ENCODE measurements at regions not wholly inside any gene's neighbourhood (a gene's known extent, or its start where the extent isn't known, plus 50 kb on each side); places are given as distances from the start of the nearest gene placed in this dataset.
"Not testable (repeated sequence)": the region's sequence is repeated elsewhere in the genome, so short reads cannot be mapped to it uniquely, and the experiment has no call there.

GRCh38 chr5:16987776-16988175 is 51.7 kb upstream of the MYO10 start:
- DNase-seq: no peak

- not testable (repeated sequence) for DNase-seq
Observed at GRCh38 chr5:16990817-16991520, 54.9 kb upstream of the MYO10 start.

DNA sequence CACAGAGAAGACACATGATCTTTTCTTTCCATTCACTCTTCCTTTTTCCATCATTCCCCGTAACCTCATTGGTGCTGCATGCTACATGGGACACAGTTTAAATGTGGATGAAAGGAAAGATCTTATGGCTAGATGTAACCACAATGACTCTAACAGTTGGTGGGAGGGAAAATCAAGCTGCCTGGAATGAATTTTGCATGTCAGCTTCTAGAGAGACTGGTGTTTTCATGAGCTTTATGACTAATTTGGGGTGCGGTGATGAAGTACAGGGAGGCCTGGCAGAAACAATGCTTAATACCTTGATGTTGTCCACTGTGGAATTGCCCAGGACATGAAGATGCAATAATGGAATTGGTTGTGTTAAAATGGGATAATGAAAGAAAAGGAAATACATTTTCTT is 55.9 kb upstream of the MYO10 start:
- DNase-seq: peak; percentile 36

DNA sequence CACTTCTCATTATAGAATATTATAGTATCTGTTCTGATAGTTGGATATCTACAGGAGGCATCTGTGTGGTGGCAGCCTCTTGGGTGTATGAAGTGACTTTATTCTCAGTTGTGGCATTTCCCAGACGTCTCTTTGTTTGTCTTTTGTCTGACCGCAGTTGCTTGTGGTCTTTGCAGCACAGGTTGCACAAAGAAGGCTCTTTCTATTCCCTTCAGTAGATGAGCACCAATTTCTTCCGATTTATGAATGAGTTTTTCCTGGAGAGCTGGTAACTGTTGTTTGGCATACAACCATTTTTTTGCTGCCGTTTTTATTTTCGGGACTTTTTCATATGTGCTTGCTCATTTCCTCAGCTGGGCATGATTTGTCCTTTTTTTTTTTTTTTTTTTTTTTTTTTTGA is 56.4 kb upstream of the MYO10 start:
- no peak for DNase-seq

DNA sequence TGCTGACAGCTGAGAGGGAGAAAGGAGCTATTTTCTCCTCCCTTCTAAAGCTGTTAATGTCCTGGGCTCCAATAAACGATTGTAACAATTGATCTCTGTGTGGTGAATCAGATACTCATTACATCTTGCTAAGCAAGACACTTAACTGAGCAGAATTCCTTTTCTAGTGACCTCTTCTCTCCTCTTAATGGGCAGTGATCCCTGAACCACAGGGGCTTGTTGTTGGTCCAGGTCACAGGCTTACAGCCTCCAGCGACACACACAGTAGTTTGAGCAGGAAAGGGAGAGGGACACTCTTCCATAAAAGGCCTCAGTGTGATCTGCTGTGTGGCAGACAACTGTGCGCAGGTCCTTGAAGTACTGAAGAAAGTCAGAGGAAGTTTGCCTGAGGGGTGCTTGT is 58.5 kb upstream of the MYO10 start:
- no peak for DNase-seq

DNA sequence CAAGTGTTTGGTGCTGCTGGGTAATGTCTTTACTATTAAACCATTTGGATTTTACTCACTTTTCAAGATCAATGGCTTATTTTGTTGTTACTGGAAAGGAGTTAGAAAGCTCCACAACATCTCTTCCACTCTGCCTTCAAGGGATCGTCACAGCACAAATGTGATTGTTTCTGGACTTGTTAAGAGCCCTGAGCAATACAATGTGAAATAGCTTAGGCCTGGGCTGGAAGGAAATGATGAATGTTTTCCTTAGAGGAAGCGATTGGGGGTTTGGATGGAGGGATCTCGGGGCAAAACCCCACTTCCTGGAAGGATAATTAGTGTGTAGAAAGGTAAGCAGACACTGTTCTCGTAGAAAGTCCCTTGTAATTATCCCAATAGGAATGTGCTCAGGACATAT is 59.3 kb upstream of the MYO10 start:
- no peak for DNase-seq

- no peak for DNase-seq
Observed at GRCh38 chr5:17000291-17000939, 64.3 kb upstream of the MYO10 start.

GRCh38 chr5:17001428-17001827 is 65.3 kb upstream of the MYO10 start:
- DNase-seq: no peak

DNA sequence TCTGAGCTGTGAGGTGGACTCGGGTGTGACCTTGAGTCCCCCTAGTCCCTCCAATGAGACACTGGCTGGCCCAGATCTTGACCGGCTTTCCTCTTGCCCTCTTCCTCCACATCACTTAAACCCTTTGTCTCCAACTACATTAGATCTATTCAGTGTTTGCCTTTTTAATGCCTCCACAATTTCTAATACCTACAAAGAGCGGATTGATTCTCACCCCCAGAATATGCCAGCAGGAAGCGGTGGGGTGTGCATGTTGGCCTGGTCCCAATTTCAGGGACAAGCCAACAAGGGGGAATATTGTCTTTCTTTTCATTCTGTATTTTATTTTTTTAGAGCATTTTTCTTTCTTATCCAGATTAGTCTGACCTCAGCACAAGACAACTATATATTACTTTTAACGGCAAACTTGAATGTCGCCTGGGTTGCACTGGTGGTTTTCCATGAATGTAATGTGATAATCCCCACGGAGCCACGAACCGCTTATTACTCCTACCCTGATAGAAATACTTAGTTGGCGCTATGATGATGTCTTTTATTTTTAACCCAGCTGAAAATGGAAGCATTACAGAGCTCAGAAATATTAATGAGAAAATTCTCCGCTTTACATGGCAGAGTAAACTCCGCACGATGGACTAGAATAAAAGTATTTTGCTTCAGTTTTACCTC is 68.5 kb upstream of the MYO10 start:
- peak; percentile 67 for DNase-seq

GRCh38 chr5:17005107-17005828 is 69.2 kb upstream of the MYO10 start:
- no peak for DNase-seq

DNA sequence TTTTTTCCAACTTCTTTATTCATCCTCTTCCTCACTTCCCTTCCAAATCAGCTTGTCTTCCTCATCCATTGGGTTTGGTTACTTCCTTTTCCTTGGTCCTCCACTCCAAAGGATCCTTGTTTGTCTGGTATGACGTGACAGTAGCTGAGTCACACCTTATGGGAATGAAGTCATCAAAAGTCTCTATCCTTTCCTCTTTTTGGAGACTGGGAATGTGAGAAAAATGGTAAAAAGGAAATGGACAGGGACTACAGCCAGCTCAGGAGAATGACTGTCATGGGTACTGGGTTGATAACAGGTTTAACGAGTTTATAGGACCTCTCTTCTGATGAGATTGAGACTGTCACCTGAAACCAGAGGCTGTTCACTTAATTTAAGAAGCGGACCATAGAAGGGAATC is 76.2 kb upstream of the MYO10 start:
- no peak for DNase-seq

DNA sequence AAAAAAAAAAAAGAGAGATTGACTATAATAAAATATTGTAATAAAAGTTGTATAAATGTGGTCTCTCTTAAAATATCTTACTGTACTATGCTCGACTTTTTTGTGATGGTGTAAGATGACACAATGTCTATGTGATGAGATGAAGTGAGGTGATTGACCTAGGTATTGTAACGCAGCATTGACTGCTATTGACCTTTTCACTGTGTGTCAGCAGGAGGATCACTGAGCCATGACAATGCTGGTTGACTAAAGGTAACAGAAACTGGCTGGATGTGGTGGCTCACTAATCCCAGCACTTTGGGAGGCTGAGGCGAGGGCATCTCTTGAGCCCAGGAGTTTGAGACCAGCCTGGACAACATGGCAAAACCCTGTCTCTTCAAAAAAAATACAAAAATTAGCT is 78.6 kb upstream of the MYO10 start:
- DNase-seq: no peak

- no peak for DNase-seq
Observed at GRCh38 chr5:17018871-17019270, 82.8 kb upstream of the MYO10 start.

GRCh38 chr5:17019324-17019723 is 83.2 kb upstream of the MYO10 start:
- no peak for DNase-seq

DNA sequence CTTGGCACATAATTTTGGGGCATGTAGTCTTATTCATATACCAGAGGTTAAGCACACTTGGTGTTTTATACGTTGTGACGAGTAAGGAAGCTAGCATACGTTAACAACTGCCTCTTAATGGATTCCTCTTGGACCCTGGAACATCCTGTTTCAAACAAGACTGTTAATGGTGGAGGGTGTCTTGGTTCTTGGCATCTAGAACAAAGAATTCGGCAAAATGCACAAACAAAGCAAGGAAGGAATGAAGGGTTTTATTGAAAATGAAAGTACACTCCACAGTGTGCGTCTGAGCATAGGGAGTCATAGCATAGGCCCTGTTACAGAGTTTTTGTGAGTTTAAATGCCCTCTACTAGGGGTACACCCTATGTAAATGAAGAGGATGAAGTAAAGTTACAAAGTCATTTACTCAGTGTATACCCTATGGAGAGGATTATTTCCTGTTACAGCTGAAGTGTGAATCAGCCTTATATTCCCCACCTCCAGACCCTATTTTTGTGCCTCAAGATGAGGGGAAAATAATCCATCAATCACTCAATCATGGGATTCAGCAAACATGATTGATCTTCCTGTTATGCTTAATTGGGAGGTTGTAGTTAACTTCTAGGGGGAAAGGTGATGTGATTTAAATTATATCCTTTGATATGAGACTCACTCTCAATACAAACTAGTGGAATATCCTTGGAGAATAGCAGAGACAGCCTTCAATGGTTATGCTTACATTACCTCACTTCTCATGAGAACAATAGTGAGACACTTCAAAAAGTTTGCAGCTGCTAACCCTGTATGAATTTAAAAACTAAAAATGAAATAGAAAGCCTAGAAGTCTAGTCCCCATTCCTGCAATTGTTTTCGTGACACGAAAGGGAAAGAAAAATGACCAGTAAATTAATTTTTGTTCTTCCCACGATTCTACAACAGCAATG is 84.9 kb upstream of the MYO10 start:
- no peak for DNase-seq

- no peak for DNase-seq
Observed at GRCh38 chr5:17021602-17021932, 85.5 kb upstream of the MYO10 start.

GRCh38 chr5:17022296-17022695 is 86.2 kb upstream of the MYO10 start:
- DNase-seq: no peak

DNA sequence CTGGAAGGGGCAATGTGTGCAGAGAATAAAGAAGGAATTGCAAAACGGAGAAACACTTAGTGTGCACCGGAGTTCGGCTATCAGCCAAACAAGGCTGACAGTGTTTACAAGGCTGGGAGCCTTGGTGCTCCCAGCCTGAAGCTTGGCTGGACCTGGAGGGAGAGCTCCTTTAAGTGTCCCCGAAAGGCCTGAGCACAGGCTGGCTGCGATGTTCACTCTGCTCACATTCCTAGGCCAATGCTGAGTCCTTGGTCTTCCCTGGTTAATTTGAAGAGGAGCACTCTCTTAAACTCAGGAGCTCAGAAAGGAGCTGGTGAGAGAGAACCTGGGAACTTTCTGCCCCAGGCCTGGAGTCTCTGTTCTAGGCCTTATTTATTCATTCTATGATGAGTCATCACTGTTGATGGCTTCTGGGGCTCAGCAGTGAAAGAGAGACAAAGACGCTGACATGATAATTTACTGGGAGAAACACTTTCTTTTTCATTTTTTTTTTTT is 88.6 kb upstream of the MYO10 start:
- no peak for DNase-seq

DNA sequence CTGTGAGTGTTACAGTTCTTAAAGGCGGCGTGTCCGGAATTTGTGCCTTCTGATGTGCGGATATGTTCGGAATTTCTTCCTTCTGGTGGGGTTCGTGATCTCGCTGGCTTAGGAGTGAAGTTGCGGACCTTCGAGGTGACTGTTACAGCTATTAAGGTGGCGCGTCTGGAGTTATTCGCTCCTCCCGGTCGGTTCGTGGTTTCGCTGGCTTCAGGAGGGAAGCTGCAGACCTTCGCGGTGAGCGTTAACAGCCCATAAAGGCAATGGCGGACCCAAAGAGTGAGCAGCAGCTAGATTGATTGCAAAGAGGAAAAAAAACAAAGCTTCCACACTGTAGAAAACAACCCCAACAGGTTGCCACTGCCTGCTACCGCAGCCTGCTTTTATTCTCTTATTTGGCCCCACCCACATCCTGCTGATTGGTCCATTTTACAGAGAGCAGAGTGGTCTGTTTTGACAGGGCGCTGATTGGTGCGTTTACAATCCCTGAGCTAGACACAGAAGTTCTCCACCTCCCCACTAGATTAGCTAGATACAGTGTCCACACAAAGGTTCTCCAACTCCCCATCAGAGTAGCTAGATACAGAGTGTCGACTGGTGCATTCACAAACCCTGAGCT is 95.7 kb upstream of the MYO10 start:
- not testable (repeated sequence) for DNase-seq

DNA sequence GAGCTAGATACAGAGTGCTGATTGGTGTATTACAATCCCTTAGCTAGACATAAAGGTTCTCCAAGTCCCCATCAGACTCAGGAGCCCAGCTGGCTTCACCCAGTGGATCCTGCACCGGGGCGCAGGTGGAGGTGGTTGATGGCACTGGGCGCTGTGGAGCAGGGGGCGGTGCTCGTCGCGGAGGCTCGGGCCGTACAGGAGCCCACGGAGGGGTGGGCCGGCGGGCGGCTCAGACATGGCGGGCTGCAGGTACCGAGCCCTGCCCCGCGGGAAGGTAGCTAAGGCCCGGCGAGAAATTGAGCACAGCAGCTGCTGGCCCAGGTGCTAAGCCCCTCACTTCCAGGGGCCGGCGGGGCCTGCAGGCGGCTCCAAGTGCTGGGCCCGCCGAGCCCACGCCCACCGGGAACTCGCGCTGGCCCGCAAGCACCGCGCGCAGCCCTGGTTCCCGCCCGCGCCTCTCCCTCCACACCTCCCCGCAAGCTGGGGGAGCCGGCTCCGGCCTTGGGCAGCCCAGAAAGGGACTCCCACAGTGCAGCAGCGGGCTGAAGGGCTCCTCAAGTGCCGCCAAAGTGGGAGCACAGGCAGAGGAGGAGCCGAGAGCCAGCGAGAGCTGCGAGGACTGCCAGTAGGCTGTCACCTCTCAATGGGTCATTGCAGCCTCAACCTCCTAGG is 96.4 kb upstream of the MYO10 start:
- not testable (repeated sequence) for DNase-seq

DNA sequence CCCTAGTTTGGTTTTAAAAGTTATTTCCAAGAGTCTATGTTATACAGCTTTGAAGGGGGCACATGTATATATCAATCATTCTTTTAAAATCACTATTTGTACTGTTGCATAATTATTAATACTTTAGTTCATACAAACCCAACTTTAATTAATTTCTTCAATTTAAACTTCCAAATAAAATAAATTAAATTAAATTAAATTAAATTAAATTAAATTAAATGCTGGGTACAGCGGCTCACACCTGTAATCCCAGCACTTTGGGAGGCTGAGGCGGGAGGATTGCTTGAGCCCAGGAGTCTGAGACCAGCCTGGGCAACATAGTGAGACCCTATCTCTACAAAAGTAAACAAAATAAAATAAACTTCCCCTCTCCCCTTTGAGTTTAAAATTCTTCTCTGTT is 98.9 kb upstream of the MYO10 start:
- not testable (repeated sequence) for DNase-seq
